ENCODE measurements at regions not wholly inside any gene's neighbourhood (a gene's known extent, or its start where the extent isn't known, plus 50 kb on each side); places are given as distances from the start of the nearest gene placed in this dataset.

- Mint-ChIP-seq H3K27ac (no peak overlapping the region), H3K27me3 (ENCODE audit: low read depth) (no peaks in the 10 kb centered on the region), H3K4me3 (no peak overlapping the region), H3K36me3 (ENCODE audit: low read depth) (no peaks in the 10 kb centered on the region), H3K4me1 (ENCODE audit: low read depth) (no peaks in the 10 kb centered on the region), H3K9me3 (no peaks in the 10 kb centered on the region)
Measured at GRCh38 chr1:216794586-216794985, 71.4 kb upstream of the ESRRG start.

- no peak overlapping the region for H3K27ac Mint-ChIP-seq
- no peaks in the 10 kb centered on the region for H3K9me3 Mint-ChIP-seq
- H3K27me3 Mint-ChIP-seq (ENCODE audit: low read depth): no peaks in the 10 kb centered on the region
- H3K4me3 Mint-ChIP-seq: no peak overlapping the region
- H3K36me3 Mint-ChIP-seq (ENCODE audit: low read depth): no peaks in the 10 kb centered on the region
- no peaks in the 10 kb centered on the region for H3K4me1 Mint-ChIP-seq (ENCODE audit: low read depth)
Measured at GRCh38 chr1:216793973-216794372, 70.7 kb upstream of the ESRRG start.

- Mint-ChIP-seq H3K9me3 (no peaks in the 10 kb centered on the region), H3K27me3 (ENCODE audit: low read depth) (no peaks in the 10 kb centered on the region), H3K4me3 (no peak overlapping the region), H3K4me1 (ENCODE audit: low read depth) (no peaks in the 10 kb centered on the region), H3K36me3 (ENCODE audit: low read depth) (no peaks in the 10 kb centered on the region), H3K27ac (no peak overlapping the region)
Measured at GRCh38 chr1:216793303-216793702, 70.1 kb upstream of the ESRRG start.

- no peaks in the 10 kb centered on the region for H3K27me3 Mint-ChIP-seq (ENCODE audit: low read depth)
- no peak overlapping the region for H3K4me3 Mint-ChIP-seq
- no peaks in the 10 kb centered on the region for H3K9me3 Mint-ChIP-seq
- H3K27ac Mint-ChIP-seq: no peak overlapping the region
- no peaks in the 10 kb centered on the region for H3K4me1 Mint-ChIP-seq (ENCODE audit: low read depth)
- H3K36me3 Mint-ChIP-seq (ENCODE audit: low read depth): no peaks in the 10 kb centered on the region
Measured at GRCh38 chr1:216788671-216789070, 65.4 kb upstream of the ESRRG start.

GRCh38 chr1:216785737-216786136, 62.5 kb upstream of the ESRRG start:
- no peaks in the 10 kb centered on the region for H3K4me1 Mint-ChIP-seq (ENCODE audit: low read depth)
- H3K27ac Mint-ChIP-seq: no peak overlapping the region
- no peak overlapping the region for H3K4me3 Mint-ChIP-seq

GRCh38 chr1:216785221-216785620, 62.0 kb upstream of the ESRRG start:
- Mint-ChIP-seq H3K4me3 (no peak overlapping the region), H3K27ac (no peak overlapping the region), H3K9me3 (no peaks in the 10 kb centered on the region), H3K27me3 (ENCODE audit: low read depth) (no peaks in the 10 kb centered on the region), H3K4me1 (ENCODE audit: low read depth) (no peaks in the 10 kb centered on the region), H3K36me3 (ENCODE audit: low read depth) (no peaks in the 10 kb centered on the region)

More at GRCh38 chr1:216785737-216786136, 62.5 kb upstream of the ESRRG start:
- Mint-ChIP-seq H3K36me3 (ENCODE audit: low read depth) (no peaks in the 10 kb centered on the region), H3K27me3 (ENCODE audit: low read depth) (no peaks in the 10 kb centered on the region), H3K9me3 (no peaks in the 10 kb centered on the region)

- H3K36me3 Mint-ChIP-seq (ENCODE audit: low read depth): no peaks in the 10 kb centered on the region
- H3K4me1 Mint-ChIP-seq (ENCODE audit: low read depth): no peaks in the 10 kb centered on the region
- H3K9me3 Mint-ChIP-seq: no peaks in the 10 kb centered on the region
- no peak overlapping the region for H3K27ac Mint-ChIP-seq
- H3K27me3 Mint-ChIP-seq (ENCODE audit: low read depth): no peaks in the 10 kb centered on the region
- H3K4me3 Mint-ChIP-seq: no peak overlapping the region
Measured at GRCh38 chr1:216779686-216780085, 56.5 kb upstream of the ESRRG start.

- H3K27me3 Mint-ChIP-seq (ENCODE audit: low read depth): no peaks in the 10 kb centered on the region
- no peak overlapping the region for H3K4me3 Mint-ChIP-seq
- H3K4me1 Mint-ChIP-seq (ENCODE audit: low read depth): no peaks in the 10 kb centered on the region
- no peaks in the 10 kb centered on the region for H3K36me3 Mint-ChIP-seq (ENCODE audit: low read depth)
- H3K9me3 Mint-ChIP-seq: no peaks in the 10 kb centered on the region
- no peak overlapping the region for H3K27ac Mint-ChIP-seq
Measured at GRCh38 chr1:216778737-216779136, 55.5 kb upstream of the ESRRG start.

GRCh38 chr1:216777148-216777547, 53.9 kb upstream of the ESRRG start:
- no peaks in the 10 kb centered on the region for H3K36me3 Mint-ChIP-seq (ENCODE audit: low read depth)
- H3K4me3 Mint-ChIP-seq: no peak overlapping the region
- no peaks in the 10 kb centered on the region for H3K4me1 Mint-ChIP-seq (ENCODE audit: low read depth)
- no peak overlapping the region for H3K27ac Mint-ChIP-seq
- H3K27me3 Mint-ChIP-seq (ENCODE audit: low read depth): no peaks in the 10 kb centered on the region
- no peaks in the 10 kb centered on the region for H3K9me3 Mint-ChIP-seq
